Ovary (tissue), 3 donors: ENCODE measurements at regions not wholly inside any gene's neighbourhood (a gene's known extent, or its start where the extent isn't known, plus 50 kb on each side); places are given as distances from the start of the nearest gene placed in this dataset.

Experiments
- CTCF ChIP-seq, 3 donors: fragments of 450-650 bp in 2 of 3; fragments of 200-600 bp in 1 of 3; IDR thresholded peaks; one replicate each; pipeline versions ENCODE4 v1.5.1 to v1.8.0; 2016 to 2022; ENCODE audit warnings: antibody characterized with exemption in 3 of 3, mild to moderate bottlenecking in 1 of 3
- EP300 ChIP-seq: sonication (generic); formaldehyde crosslinking; IDR thresholded peaks from one replicate; pipeline ENCODE4 v1.6.1; 2017; ENCODE audit warnings: antibody characterized with exemption
- POLR2A ChIP-seq: fragments of 450-650 bp; IDR thresholded peaks from one replicate; pipeline ENCODE4 v1.6.1; 2017; ENCODE audit warnings: antibody characterized with exemption, mild to moderate bottlenecking, moderate library complexity
- donor health status: DM: no; HTN: no; CAD: no.

DNA sequence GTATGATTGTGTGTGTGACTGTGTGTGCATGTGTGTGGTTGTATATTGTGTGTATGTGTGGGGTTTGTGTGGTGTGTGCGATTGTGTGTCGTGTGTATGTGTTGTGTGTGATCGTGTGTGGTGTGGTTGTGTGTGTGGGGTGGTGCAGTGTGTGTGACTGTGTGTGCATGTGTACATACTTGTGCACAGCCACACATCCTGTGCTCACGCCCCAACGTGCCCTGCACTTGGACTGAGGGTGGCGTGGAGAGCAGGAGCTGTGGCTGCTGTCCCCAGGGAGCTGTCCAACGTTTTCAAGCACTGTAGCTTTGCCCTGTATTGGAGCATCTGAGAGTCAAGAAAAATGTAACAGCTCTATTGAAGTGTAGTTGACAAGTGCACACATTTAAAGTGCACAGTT lies 243.2 kb upstream of the HDAC4 start:
- TF ChIP-seq CTCF (IDR thresholded peaks at IDR 0.05): no peak
- no peak for TF ChIP-seq EP300
- TF ChIP-seq POLR2A: no peak
